GM12878 (cell line): ENCODE measurements at regions not wholly inside any gene's neighbourhood (a gene's known extent, or its start where the extent isn't known, plus 50 kb on each side); places are given as distances from the start of the nearest gene placed in this dataset.

Experiments
- ATAC-seq: fragments of 200-7000 bp; cut with Tn5 transposase; 3 replicates; pipeline ENCODE4 v1.9.1; 2020; ENCODE audit warnings: mild to moderate bottlenecking, moderate library complexity
- BruUV-seq: library from RNA; stranded (reverse); fragments of 400-500 nt; replicated peaks from 2 replicates; lab custom pipeline; 2021; lab: Mats Ljungman, UMichigan
- CTCF ChIA-PET: fragments of 300-600 bp; sonication (Branson Sonifier 250); formaldehyde crosslinking; extraction: SDS; loops from one replicate; lab custom pipeline; 2021; ENCODE audit warnings: inconsistent platforms; lab: Yijun Ruan, JAX
- POLR2A ChIA-PET: fragments of 350-600 bp; formaldehyde crosslinking; extraction: SDS; loops from one replicate; lab custom pipeline; 2021; ENCODE audit warnings: inconsistent platforms; lab: Charles Lee
- RAD21 ChIA-PET: fragments of 300-600 bp; sonication (Branson Sonifier 250); formaldehyde crosslinking; loops from one replicate; lab custom pipeline; 2023; ENCODE audit warnings: antibody characterized with exemption; ENCODE audit not compliant: unreplicated experiment; lab: Charles Lee
- SMC1A ChIA-PET: fragments of 300-600 bp; sonication (Branson Sonifier 250); formaldehyde crosslinking; loops from one replicate; lab custom pipeline; 2023; ENCODE audit not compliant: unreplicated experiment, uncharacterized antibody; lab: Charles Lee
- DNase-seq: peaks from one replicate; pipeline ENCODE4 v3.0.0-alpha.2; 2011; ENCODE audit warnings: low read depth, low spot score
- FAIRE-seq: peaks from 3 replicates; lab custom pipeline; 2011; peaks lifted over from hg19 to GRCh38; lab: Jason Lieb, UNC
- H2AFZ ChIP-seq: 2 replicates; pipeline ENCODE4 v1.6.0; 2011; ENCODE audit warnings: low read depth, low read length, control low read depth; ENCODE audit not compliant: control insufficient read depth
- H3K27ac ChIP-seq: 2 replicates; pipeline ENCODE4 v1.5.1; 2011; ENCODE audit warnings: control low read depth; ENCODE audit not compliant: control insufficient read depth, insufficient read depth
- H3K27me3 ChIP-seq, 2 experiments: replicated peaks in 1 of 2; 2 replicates each; pipeline versions ENCODE4 v1.6.0 to v1.6.1; 2011; ENCODE audit warnings: low read length in 1 of 2; ENCODE audit not compliant: control insufficient read depth in 2 of 2, insufficient read depth in 2 of 2
- H3K36me3 ChIP-seq, 2 experiments: 2 replicates each; pipeline ENCODE4 v1.5.1; 2011; ENCODE audit warnings: low read length in 1 of 2; ENCODE audit not compliant: control insufficient read depth in 2 of 2, insufficient read depth in 2 of 2
- H3K4me1 ChIP-seq: 2 replicates; pipeline ENCODE4 v1.6.1; 2011; ENCODE audit warnings: mild to moderate bottlenecking, low read length, moderate library complexity, mixed read lengths; ENCODE audit not compliant: control insufficient read depth, insufficient read depth
- H3K4me2 ChIP-seq: 2 replicates; pipeline ENCODE4 v1.6.0; 2011; ENCODE audit warnings: control low read depth; ENCODE audit not compliant: control insufficient read depth, insufficient read depth
- H3K4me3 ChIP-seq: fragments of 200-600 bp; sonication (generic); 2 replicates; pipeline ENCODE4 v1.5.1; 2016
- H3K79me2 ChIP-seq: 2 replicates; pipeline ENCODE4 v1.6.0; 2011; ENCODE audit warnings: low read length; ENCODE audit not compliant: control insufficient read depth, insufficient read depth
- H3K9ac ChIP-seq: 2 replicates; pipeline ENCODE4 v1.8.0; 2011; ENCODE audit warnings: low read length, control low read depth, mixed read lengths; ENCODE audit not compliant: control insufficient read depth, insufficient read depth
- H3K9me3 ChIP-seq: replicated peaks from 3 replicates; pipeline ENCODE4 v1.5.1; 2011; ENCODE audit warnings: mild to moderate bottlenecking, low read length; ENCODE audit not compliant: control insufficient read depth, insufficient read depth
- H4K20me1 ChIP-seq: 2 replicates; pipeline ENCODE4 v1.6.0; 2011; ENCODE audit not compliant: control insufficient read depth, insufficient read depth
- CBX3 ChIP-seq: fragments of 200-600 bp; sonication (generic); IDR thresholded peaks from 2 replicates; pipeline ENCODE4 v1.6.1; 2016; ENCODE audit warnings: low read depth, borderline replicate concordance
- GATAD2B ChIP-seq: fragments of 450-650 bp; conservative IDR thresholded peaks from 2 replicates; pipeline ENCODE4 v1.6.1; 2017; ENCODE audit warnings: low read depth, mild to moderate bottlenecking, moderate library complexity
- JUNB ChIP-seq: IDR thresholded peaks from 2 replicates; pipeline ENCODE4 v1.6.1; 2016; ENCODE audit warnings: antibody characterized with exemption, mild to moderate bottlenecking
- NR2C1 ChIP-seq: fragments of 450-650 bp; IDR thresholded peaks from 2 replicates; pipeline ENCODE4 v1.6.1; 2017; ENCODE audit warnings: antibody characterized with exemption, mild to moderate bottlenecking, moderate library complexity
- SIX5 ChIP-seq: IDR thresholded peaks from 2 replicates; pipeline ENCODE4 v1.6.1; 2011; ENCODE audit warnings: mild to moderate bottlenecking, low read depth, low read length, moderate library complexity; ENCODE audit not compliant: severe bottlenecking
- WGBS: methylation state at CpG from one replicate; pipeline ENCODE4 v1.1.6; 2016; ENCODE audit warnings: low lambda C conversion rate; ENCODE audit not compliant: insufficient replicate concordance, insufficient coverage; ENCODE audit errors: missing lambda C conversion rate; 5-methylcytosine and 5-hydroxymethylcytosine counted together
- in situ Hi-C: fragments of 300-500 bp; cut with MboI; formaldehyde crosslinking; loops from 9 replicates; pipeline ENCODE4 v1.14.3; 2018; ENCODE audit warnings: mixed read lengths
- intact Hi-C: fragments of 100-400 bp; cut with micrococcal nuclease; formaldehyde crosslinking; loops from one replicate; pipeline ENCODE4 v1.14.2; 2022; ENCODE audit not compliant: unreplicated experiment
- TF ChIP-seq, protein P1 (sequence below): fragments of 450-650 bp; formaldehyde crosslinking; IDR thresholded peaks from 2 replicates; pipeline ENCODE4 v1.5.0; 2022; ENCODE audit warnings: mild to moderate bottlenecking, missing genetic modification characterization
- TF ChIP-seq, protein P2 (sequence below): IDR thresholded peaks from 2 replicates; pipeline ENCODE4 v1.6.1; 2012; ENCODE audit warnings: improper control_type of control experiment, low read depth, low read length; ENCODE audit not compliant: insufficient replicate concordance
- TF ChIP-seq, protein P3 (sequence below): fragments of 450-650 bp; IDR thresholded peaks from 2 replicates; pipeline ENCODE4 v1.6.1; 2018; ENCODE audit warnings: borderline replicate concordance, mild to moderate bottlenecking; ENCODE audit not compliant: partially characterized antibody

DNA sequence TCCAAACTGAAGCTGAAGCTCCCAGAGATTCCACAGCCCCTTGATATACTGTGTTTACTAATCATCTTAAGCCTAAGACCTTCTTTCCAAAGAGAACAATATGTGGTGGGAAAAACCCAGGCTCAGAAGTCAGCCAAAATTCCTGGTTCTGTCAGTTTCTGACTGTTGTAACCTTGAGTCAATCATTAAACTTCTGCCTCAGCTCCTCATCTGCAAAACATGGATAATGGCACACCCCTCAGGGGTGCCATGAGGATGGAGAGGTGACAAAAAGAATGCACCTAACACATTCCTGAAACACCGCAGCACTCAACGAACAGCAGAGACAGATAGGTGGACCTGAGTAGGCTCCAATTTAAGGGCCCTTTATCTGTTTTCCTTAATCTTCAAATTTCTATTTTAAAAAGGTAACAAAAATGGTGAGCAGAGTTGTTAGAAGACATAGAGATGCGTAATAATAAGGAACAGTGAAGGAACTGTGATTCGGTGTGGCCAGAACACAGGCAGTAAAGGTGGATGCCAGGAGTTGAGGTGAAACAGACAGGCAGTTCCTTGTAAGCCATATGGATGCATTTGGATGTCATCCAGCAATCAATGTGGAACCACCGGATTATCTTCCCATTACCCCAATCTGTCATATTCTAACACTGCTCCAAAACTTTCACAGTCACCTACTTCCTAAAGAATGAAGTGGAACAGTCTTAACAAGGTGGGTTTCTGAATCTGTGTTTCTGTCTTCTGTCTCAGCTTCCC is 56.6 kb upstream of the DOCK9 start:
- in situ Hi-C loops: no loop called here

More for the DNA sequence above, 56.6 kb upstream of the DOCK9 start:
- BruUV-seq: no TSS peak
- ChIA-PET CTCF (interaction anchor here (0.7 to 1.4 kb wide), 6 partner anchors 10 to 194 kb away, joined by 3 to 4 read pairs (median 3); no protein-coding TSS in a partner anchor), POLR2A (no interaction called here), SMC1A (interaction anchor here (0.8 to 1.0 kb wide), 5 partner anchors 57 to 195 kb away, joined by 3 to 7 read pairs (median 3); partner anchors contain the start of gene DOCK9), RAD21 (no interaction called here)
- DNase-seq (no peak), ATAC-seq (no peak), FAIRE-seq (no peak)
- Histone ChIP-seq H3K79me2 (no peaks in the 10 kb centered on the region), H3K4me1 (no peaks in the 10 kb centered on the region), H3K27me3 (no peaks in the 10 kb centered on the region), H2AFZ (no peak overlapping the region), H3K4me2 (no peak overlapping the region), H3K9ac (no peak overlapping the region), H3K4me3 (no peak overlapping the region), H4K20me1 (no peaks in the 10 kb centered on the region), H3K9me3 (peaks cover 2% of the 10 kb centered on the region; the same call in 2 of the 3 replicates), H3K27ac (no peak overlapping the region), H3K36me3 (no peaks in the 10 kb centered on the region)
- intact Hi-C loops: loop anchor here (5.0 kb wide), 2 partner anchors 167 to 233 kb away; no protein-coding TSS in a partner anchor
- 65% methylated on average over 5 of the region's 5 CpGs for WGBS
- TF ChIP-seq, protein P1, sequence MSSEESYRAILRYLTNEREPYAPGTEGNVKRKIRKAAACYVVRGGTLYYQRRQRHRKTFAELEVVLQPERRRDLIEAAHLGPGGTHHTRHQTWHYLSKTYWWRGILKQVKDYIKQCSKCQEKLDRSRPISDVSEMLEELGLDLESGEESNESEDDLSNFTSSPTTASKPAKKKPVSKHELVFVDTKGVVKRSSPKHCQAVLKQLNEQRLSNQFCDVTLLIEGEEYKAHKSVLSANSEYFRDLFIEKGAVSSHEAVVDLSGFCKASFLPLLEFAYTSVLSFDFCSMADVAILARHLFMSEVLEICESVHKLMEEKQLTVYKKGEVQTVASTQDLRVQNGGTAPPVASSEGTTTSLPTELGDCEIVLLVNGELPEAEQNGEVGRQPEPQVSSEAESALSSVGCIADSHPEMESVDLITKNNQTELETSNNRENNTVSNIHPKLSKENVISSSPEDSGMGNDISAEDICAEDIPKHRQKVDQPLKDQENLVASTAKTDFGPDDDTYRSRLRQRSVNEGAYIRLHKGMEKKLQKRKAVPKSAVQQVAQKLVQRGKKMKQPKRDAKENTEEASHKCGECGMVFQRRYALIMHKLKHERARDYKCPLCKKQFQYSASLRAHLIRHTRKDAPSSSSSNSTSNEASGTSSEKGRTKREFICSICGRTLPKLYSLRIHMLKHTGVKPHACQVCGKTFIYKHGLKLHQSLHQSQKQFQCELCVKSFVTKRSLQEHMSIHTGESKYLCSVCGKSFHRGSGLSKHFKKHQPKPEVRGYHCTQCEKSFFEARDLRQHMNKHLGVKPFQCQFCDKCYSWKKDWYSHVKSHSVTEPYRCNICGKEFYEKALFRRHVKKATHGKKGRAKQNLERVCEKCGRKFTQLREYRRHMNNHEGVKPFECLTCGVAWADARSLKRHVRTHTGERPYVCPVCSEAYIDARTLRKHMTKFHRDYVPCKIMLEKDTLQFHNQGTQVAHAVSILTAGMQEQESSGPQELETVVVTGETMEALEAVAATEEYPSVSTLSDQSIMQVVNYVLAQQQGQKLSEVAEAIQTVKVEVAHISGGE (CRISPR knock-in tag): no peak
- TF ChIP-seq, protein P2, sequence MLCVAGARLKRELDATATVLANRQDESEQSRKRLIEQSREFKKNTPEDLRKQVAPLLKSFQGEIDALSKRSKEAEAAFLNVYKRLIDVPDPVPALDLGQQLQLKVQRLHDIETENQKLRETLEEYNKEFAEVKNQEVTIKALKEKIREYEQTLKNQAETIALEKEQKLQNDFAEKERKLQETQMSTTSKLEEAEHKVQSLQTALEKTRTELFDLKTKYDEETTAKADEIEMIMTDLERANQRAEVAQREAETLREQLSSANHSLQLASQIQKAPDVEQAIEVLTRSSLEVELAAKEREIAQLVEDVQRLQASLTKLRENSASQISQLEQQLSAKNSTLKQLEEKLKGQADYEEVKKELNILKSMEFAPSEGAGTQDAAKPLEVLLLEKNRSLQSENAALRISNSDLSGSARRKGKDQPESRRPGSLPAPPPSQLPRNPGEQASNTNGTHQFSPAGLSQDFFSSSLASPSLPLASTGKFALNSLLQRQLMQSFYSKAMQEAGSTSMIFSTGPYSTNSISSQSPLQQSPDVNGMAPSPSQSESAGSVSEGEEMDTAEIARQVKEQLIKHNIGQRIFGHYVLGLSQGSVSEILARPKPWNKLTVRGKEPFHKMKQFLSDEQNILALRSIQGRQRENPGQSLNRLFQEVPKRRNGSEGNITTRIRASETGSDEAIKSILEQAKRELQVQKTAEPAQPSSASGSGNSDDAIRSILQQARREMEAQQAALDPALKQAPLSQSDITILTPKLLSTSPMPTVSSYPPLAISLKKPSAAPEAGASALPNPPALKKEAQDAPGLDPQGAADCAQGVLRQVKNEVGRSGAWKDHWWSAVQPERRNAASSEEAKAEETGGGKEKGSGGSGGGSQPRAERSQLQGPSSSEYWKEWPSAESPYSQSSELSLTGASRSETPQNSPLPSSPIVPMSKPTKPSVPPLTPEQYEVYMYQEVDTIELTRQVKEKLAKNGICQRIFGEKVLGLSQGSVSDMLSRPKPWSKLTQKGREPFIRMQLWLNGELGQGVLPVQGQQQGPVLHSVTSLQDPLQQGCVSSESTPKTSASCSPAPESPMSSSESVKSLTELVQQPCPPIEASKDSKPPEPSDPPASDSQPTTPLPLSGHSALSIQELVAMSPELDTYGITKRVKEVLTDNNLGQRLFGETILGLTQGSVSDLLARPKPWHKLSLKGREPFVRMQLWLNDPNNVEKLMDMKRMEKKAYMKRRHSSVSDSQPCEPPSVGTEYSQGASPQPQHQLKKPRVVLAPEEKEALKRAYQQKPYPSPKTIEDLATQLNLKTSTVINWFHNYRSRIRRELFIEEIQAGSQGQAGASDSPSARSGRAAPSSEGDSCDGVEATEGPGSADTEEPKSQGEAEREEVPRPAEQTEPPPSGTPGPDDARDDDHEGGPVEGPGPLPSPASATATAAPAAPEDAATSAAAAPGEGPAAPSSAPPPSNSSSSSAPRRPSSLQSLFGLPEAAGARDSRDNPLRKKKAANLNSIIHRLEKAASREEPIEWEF: no peak
- TF ChIP-seq, protein P3, sequence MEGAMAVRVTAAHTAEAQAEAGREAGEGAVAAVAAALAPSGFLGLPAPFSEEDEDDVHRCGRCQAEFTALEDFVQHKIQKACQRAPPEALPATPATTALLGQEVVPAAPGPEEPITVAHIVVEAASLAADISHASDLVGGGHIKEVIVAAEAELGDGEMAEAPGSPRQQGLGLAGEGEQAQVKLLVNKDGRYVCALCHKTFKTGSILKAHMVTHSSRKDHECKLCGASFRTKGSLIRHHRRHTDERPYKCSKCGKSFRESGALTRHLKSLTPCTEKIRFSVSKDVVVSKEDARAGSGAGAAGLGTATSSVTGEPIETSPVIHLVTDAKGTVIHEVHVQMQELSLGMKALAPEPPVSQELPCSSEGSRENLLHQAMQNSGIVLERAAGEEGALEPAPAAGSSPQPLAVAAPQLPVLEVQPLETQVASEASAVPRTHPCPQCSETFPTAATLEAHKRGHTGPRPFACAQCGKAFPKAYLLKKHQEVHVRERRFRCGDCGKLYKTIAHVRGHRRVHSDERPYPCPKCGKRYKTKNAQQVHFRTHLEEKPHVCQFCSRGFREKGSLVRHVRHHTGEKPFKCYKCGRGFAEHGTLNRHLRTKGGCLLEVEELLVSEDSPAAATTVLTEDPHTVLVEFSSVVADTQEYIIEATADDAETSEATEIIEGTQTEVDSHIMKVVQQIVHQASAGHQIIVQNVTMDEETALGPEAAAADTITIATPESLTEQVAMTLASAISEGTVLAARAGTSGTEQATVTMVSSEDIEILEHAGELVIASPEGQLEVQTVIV: no peak
- TF ChIP-seq JUNB: no peak
- TF ChIP-seq CBX3: no peak
- no peak for TF ChIP-seq NR2C1
- no peak for TF ChIP-seq SIX5
- TF ChIP-seq GATAD2B: no peak
